ENCODE measurements at regions not wholly inside any gene's neighbourhood (a gene's known extent, or its start where the extent isn't known, plus 50 kb on each side); places are given as distances from the start of the nearest gene placed in this dataset.

DNA sequence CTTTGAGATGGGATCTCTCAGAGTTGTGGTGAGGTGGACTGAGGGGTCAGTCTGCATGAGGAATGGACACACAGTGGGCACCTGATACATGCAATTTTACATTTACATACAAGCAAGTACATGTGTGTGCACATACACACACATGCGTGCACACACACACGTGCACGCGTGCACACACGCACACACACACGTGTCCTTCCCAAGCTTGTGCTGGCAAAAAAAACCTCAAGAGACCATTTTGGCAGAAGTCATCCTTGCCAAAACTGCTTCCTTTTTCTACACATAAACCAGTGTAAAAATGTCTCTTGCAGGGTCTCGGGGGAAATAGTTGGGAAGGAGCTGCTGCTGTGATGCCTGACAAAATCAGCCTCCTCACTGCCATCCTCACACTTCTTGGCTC lies 279.5 kb upstream of the POU3F3 start:
- H3K18ac ChIP-seq (ENCODE audit: extremely low read depth, low read length) = no peak overlapping the region
- H3K4ac ChIP-seq (replicated peaks; ENCODE audit: insufficient read length, low read depth, low read length) = no peak overlapping the region
- H2BK15ac ChIP-seq (ENCODE audit: low read length) = no peak overlapping the region
- H3K9me3 ChIP-seq (ENCODE audit: insufficient read depth in 2 of 2, low read depth in 1 of 2, low read length in 1 of 2) = no peaks in the 10 kb centered on the region
- TF ChIP-seq GTF2F1 (IDR thresholded peaks at IDR 0.05; ENCODE audit: borderline replicate concordance, low read depth, low read length) = no peak
- TF ChIP-seq KDM1A (IDR thresholded peaks at IDR 0.05; ENCODE audit: borderline replicate concordance, low read length) = no peak
- TF ChIP-seq JUN (IDR thresholded peaks at IDR 0.05; ENCODE audit: low read depth, low read length) = no peak
- TF ChIP-seq, protein P1, sequence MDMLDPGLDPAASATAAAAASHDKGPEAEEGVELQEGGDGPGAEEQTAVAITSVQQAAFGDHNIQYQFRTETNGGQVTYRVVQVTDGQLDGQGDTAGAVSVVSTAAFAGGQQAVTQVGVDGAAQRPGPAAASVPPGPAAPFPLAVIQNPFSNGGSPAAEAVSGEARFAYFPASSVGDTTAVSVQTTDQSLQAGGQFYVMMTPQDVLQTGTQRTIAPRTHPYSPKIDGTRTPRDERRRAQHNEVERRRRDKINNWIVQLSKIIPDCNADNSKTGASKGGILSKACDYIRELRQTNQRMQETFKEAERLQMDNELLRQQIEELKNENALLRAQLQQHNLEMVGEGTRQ (IDR thresholded peaks at IDR 0.05; ENCODE audit: low read length) = no peak
- no peak for TF ChIP-seq PHF8 (conservative IDR thresholded peaks at IDR 0.05; ENCODE audit: low read depth, low read length)
- TF ChIP-seq SIN3A (conservative IDR thresholded peaks at IDR 0.05 in 1 of 2, IDR thresholded peaks at IDR 0.05 in 1 of 2; ENCODE audit: low read depth in 1 of 2, low read length in 2 of 2) = no peak
- no peak for TF ChIP-seq YY1 (IDR thresholded peaks at IDR 0.05; ENCODE audit: low read depth, low read length)
- TF ChIP-seq RAD21 (IDR thresholded peaks at IDR 0.05 in 1 of 2, conservative IDR thresholded peaks at IDR 0.05 in 1 of 2; ENCODE audit: low read depth in 2 of 2, low read length in 2 of 2) = no peak
- TF ChIP-seq, protein P2, sequence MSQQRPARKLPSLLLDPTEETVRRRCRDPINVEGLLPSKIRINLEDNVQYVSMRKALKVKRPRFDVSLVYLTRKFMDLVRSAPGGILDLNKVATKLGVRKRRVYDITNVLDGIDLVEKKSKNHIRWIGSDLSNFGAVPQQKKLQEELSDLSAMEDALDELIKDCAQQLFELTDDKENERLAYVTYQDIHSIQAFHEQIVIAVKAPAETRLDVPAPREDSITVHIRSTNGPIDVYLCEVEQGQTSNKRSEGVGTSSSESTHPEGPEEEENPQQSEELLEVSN (IDR thresholded peaks at IDR 0.05) = no peak
- no peak for TF ChIP-seq CTBP2 (IDR thresholded peaks at IDR 0.05; ENCODE audit: borderline replicate concordance, insufficient read depth, insufficient read length, low read length)
- no peak overlapping the region for H3K14ac ChIP-seq (ENCODE audit: insufficient read length)
- H4K20me1 ChIP-seq (replicated peaks in 1 of 2; ENCODE audit: control insufficient read depth in 1 of 2, insufficient read depth in 2 of 2, low read length in 2 of 2) = no peaks in the 10 kb centered on the region
- no peaks in the 10 kb centered on the region for H3K27me3 ChIP-seq (replicated peaks in 1 of 4; ENCODE audit: control insufficient read depth in 3 of 4, extremely low read depth in 1 of 4, insufficient read depth in 3 of 4, low read length in 3 of 4)
- H4K8ac ChIP-seq (ENCODE audit: extremely low read depth, insufficient read depth, low read length) = peak overlapping the region; percentile 35; the same call in 1 of the 2 replicates
- H3K4me1 ChIP-seq (replicated peaks in 1 of 4; ENCODE audit: control insufficient read depth in 3 of 4, insufficient read depth in 4 of 4, low read length in 3 of 4) = no peaks in the 10 kb centered on the region
- no peak overlapping the region for H3K4me2 ChIP-seq (ENCODE audit: insufficient read depth in 1 of 2, low read depth in 2 of 2, low read length in 2 of 2)
- H3K23me2 ChIP-seq (ENCODE audit: low read depth, low read length) = no peaks in the 10 kb centered on the region
- no peak overlapping the region for H3K27ac ChIP-seq (ENCODE audit: low read depth, low read length)
- H2BK12ac ChIP-seq (ENCODE audit: low read depth, low read length) = no peak overlapping the region
- H3K36me3 ChIP-seq (ENCODE audit: control insufficient read depth in 2 of 4, insufficient read depth in 4 of 4, low read length in 3 of 4) = no peaks in the 10 kb centered on the region
- DNase-seq (ENCODE audit: low read depth in 1 of 2, low spot score in 2 of 2) = no peak
- no peak overlapping the region for H2BK5ac ChIP-seq (ENCODE audit: low read depth, low read length)
- H2BK120ac ChIP-seq (replicated peaks; ENCODE audit: low read depth, low read length) = no peak overlapping the region
- H3K4me3 ChIP-seq (ENCODE audit: extremely low read depth in 1 of 4, insufficient read depth in 2 of 4, low read depth in 3 of 4, low read length in 4 of 4) = no peak overlapping the region
- no peak overlapping the region for H4K91ac ChIP-seq (replicated peaks; ENCODE audit: insufficient read length, low read length)
- H3K23ac ChIP-seq (ENCODE audit: insufficient read length) = no peak overlapping the region
- no peak overlapping the region for H2AFZ ChIP-seq (ENCODE audit: low read length)
- no peak overlapping the region for H2AK5ac ChIP-seq (ENCODE audit: low read depth, low read length)
- no peak overlapping the region for H4K5ac ChIP-seq (ENCODE audit: insufficient read length, low read depth, low read length)
- POLR2A ChIA-PET (ENCODE audit: partially characterized antibody) = no interaction called here
- no peak overlapping the region for H3K9ac ChIP-seq (replicated peaks in 1 of 4; ENCODE audit: extremely low read depth in 1 of 4, low read depth in 3 of 4, low read length in 3 of 4)
- H3K79me1 ChIP-seq (ENCODE audit: low read depth, low read length) = no peaks in the 10 kb centered on the region
- 99% methylated on average over 7 of the region's 7 CpGs; no CpG with 5 or more reads in 1 of the 2 experiments for WGBS, 2 experiments (ENCODE audit: extremely low coverage in 1 of 2, insufficient coverage in 1 of 2, insufficient read length in 1 of 2, insufficient replicate concordance in 2 of 2, low coverage in 1 of 2, low lambda C conversion rate in 2 of 2, missing lambda C conversion rate in 1 of 2)
- H3K56ac ChIP-seq (replicated peaks; ENCODE audit: insufficient read length, low read depth, low read length) = no peak overlapping the region
- CTCF ChIA-PET (ENCODE audit: partially characterized antibody) = interaction anchor here (1.2 kb wide), 1 partner anchor 53 kb away, joined by 3 read pairs; no protein-coding TSS in a partner anchor
- FAIRE-seq = no peak
- H2BK20ac ChIP-seq (ENCODE audit: low read length) = no peak overlapping the region
- H3K79me2 ChIP-seq (ENCODE audit: control insufficient read depth in 1 of 2, insufficient read depth in 2 of 2, low read length in 2 of 2) = no peaks in the 10 kb centered on the region

Data from H1 (cell line).